ENCODE measurements at regions not wholly inside any gene's neighbourhood (a gene's known extent, or its start where the extent isn't known, plus 50 kb on each side); places are given as distances from the start of the nearest gene placed in this dataset.

DNA sequence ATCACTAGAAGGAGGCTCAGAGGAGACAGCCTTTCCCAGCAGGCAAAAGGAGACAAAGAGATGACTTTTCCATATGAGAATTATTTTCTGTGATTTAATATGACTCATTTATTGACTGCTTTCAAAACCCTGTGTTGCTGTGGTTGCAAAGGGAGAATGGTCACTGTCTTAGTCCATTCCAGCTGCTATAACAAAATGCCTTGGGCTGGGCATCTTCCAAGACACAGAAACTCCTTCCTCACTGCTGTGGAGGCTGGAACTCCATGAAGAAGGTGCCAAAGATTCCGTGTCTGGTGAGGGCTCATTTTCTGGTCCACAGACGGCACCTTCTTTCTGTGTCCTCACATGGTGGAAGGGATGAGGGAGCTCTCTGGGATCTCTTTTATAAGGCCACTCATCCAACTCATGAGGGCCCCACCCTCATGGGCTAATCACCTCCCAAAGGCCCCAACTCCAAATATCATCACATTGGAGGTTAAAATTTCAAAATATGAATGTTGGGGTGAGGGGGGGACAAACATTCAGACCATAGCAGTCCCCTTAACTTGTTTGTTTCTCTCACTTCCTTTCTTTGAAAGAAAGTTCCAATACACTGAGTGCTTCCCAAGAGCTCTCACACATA, 252.1 kb upstream of the RAB4A start:
- TF ChIP-seq ZNF274 (IDR thresholded peaks at IDR 0.05; ENCODE audit: low read depth, low read length) (no peak), SUZ12 (IDR thresholded peaks at IDR 0.05; ENCODE audit: extremely low read depth, insufficient read depth, insufficient read length) (no peak)

All from NT2/D1 (cell line).